ENCODE measurements at regions not wholly inside any gene's neighbourhood (a gene's known extent, or its start where the extent isn't known, plus 50 kb on each side); places are given as distances from the start of the nearest gene placed in this dataset.

- no peak for DNase-seq
- Histone ChIP-seq H3K27me3 (ENCODE audit: control insufficient read depth, insufficient read depth, low read length) (no peaks in the 10 kb centered on the region), H3K4me3 (ENCODE audit: insufficient read depth, low read depth, low read length) (no peak overlapping the region), H3K36me3 (replicated peaks; ENCODE audit: control insufficient read depth, insufficient read depth, low read length) (no peaks in the 10 kb centered on the region)
These were observed 60.9 kb upstream of the DSEL start for GRCh38 chr18:67577386-67577785.

- no peaks in the 10 kb centered on the region for H3K36me3 ChIP-seq (replicated peaks; ENCODE audit: control insufficient read depth, insufficient read depth, low read length)
- no peak overlapping the region for H3K4me3 ChIP-seq (ENCODE audit: insufficient read depth, low read depth, low read length)
- no peak for DNase-seq
- H3K27me3 ChIP-seq (ENCODE audit: control insufficient read depth, insufficient read depth, low read length), result no peaks in the 10 kb centered on the region
These were observed 58.2 kb upstream of the DSEL start for GRCh38 chr18:67574749-67575148.

GRCh38 chr18:67568166-67568565, 51.6 kb upstream of the DSEL start:
- DNase-seq, result peak; percentile 10
- no peaks in the 10 kb centered on the region for H3K27me3 ChIP-seq (ENCODE audit: control insufficient read depth, insufficient read depth, low read length)
- no peaks in the 10 kb centered on the region for H3K36me3 ChIP-seq (replicated peaks; ENCODE audit: control insufficient read depth, insufficient read depth, low read length)
- H3K4me3 ChIP-seq (ENCODE audit: insufficient read depth, low read depth, low read length), result no peak overlapping the region
